SK-N-SH (cell line): ENCODE measurements at regions not wholly inside any gene's neighbourhood (a gene's known extent, or its start where the extent isn't known, plus 50 kb on each side); places are given as distances from the start of the nearest gene placed in this dataset.

Experiments
- CTCF ChIA-PET: fragments of 300-600, 350-600 bp; formaldehyde crosslinking; extraction: SDS; loops from one replicate; lab custom pipeline; 2021; lab: Yijun Ruan, JAX
- POLR2A ChIA-PET: fragments of 350-600 bp; sonication (Branson Sonifier 250); formaldehyde crosslinking; extraction: SDS; loops from one replicate; lab custom pipeline; 2020; ENCODE audit warnings: antibody characterized with exemption, inconsistent platforms; lab: Yijun Ruan, JAX
- DNase-seq: peaks from one replicate; pipeline ENCODE4 v3.0.0; 2012
- H2AFZ ChIP-seq: fragments of 200-600 bp; sonication (generic); 2 replicates; pipeline ENCODE4 v1.8.1; 2016; ENCODE audit warnings: antibody characterized with exemption, mild to moderate bottlenecking, low read depth
- H3F3A ChIP-seq: fragments of 200-600 bp; sonication (generic); replicated peaks from 2 replicates; pipeline ENCODE3; 2016; ENCODE audit warnings: antibody characterized with exemption, mild to moderate bottlenecking; ENCODE audit not compliant: insufficient read depth
- H3K27ac ChIP-seq, 2 experiments: fragments of 200-500 bp in 1 of 2; fragments of 200-600 bp in 1 of 2; sonication (Bioruptor generic) in 1 of 2; sonication (generic), shearing (Covaris generic) in 1 of 2; 2 replicates each; pipeline versions ENCODE4 v1.5.1 to v1.6.1; 2014 to 2016; ENCODE audit warnings: low read depth in 2 of 2, inconsistent platforms in 1 of 2, low read length in 1 of 2, mild to moderate bottlenecking in 1 of 2, mixed read lengths in 1 of 2
- H3K27me3 ChIP-seq: fragments of 200-600 bp; sonication (generic), shearing (Covaris generic); 2 replicates; pipeline ENCODE4 v1.6.1; 2016; ENCODE audit warnings: mixed run types; ENCODE audit not compliant: insufficient read depth
- H3K36me3 ChIP-seq, 2 experiments: fragments of 200-500 bp in 1 of 2; fragments of 200-600 bp in 1 of 2; sonication (Bioruptor generic) in 1 of 2; sonication (generic) in 1 of 2; replicated peaks in 1 of 2; 2 replicates each; pipeline versions ENCODE3 to v1.5.1; 2014 to 2016; ENCODE audit warnings: low read length in 1 of 2, mild to moderate bottlenecking in 1 of 2; ENCODE audit not compliant: insufficient read depth in 2 of 2, control insufficient read depth in 1 of 2
- H3K4me1 ChIP-seq, 2 experiments: fragments of 200-500 bp in 1 of 2; fragments of 200-600 bp in 1 of 2; sonication (Bioruptor generic) in 1 of 2; sonication (generic), shearing (Covaris generic) in 1 of 2; 2 replicates each; pipeline versions ENCODE4 v1.5.1 to v1.6.1; 2014 to 2016; ENCODE audit warnings: low read depth in 1 of 2, low read length in 1 of 2, mixed run types in 1 of 2; ENCODE audit not compliant: insufficient read depth in 2 of 2, control insufficient read depth in 1 of 2
- H3K4me2 ChIP-seq: fragments of 200-600 bp; sonication (generic), shearing (Covaris generic); 2 replicates; pipeline ENCODE4 v1.6.1; 2017; ENCODE audit warnings: mixed run types
- H3K4me3 ChIP-seq, 2 experiments: fragments of 200-500 bp in 1 of 2; fragments of 200-600 bp in 1 of 2; sonication (Bioruptor generic) in 1 of 2; sonication (generic), shearing (Covaris generic) in 1 of 2; 2 replicates each; pipeline versions ENCODE4 v1.5.1 to v1.8.1; 2014 to 2016; ENCODE audit warnings: low read depth in 2 of 2, inconsistent platforms in 1 of 2, low read length in 1 of 2, mild to moderate bottlenecking in 1 of 2, mixed read lengths in 1 of 2, moderate library complexity in 1 of 2
- H3K79me2 ChIP-seq: fragments of 200-600 bp; sonication (generic); 2 replicates; pipeline ENCODE4 v1.8.1; 2017; ENCODE audit warnings: mild to moderate bottlenecking; ENCODE audit not compliant: insufficient read depth
- H3K9ac ChIP-seq: fragments of 200-600 bp; sonication (generic); 2 replicates; pipeline ENCODE4 v1.6.1; 2017; ENCODE audit warnings: mixed run types
- H3K9me2 ChIP-seq: fragments of 200-600 bp; sonication (generic); 2 replicates; pipeline ENCODE4 v1.6.1; 2017; ENCODE audit warnings: mixed run types
- H3K9me3 ChIP-seq: fragments of 200-600 bp; sonication (generic); 2 replicates; pipeline ENCODE4 v1.6.1; 2017; ENCODE audit warnings: mixed run types, mild to moderate bottlenecking, moderate library complexity
- H4K20me1 ChIP-seq: fragments of 200-600 bp; sonication (generic); 2 replicates; pipeline ENCODE4 v1.6.1; 2017; ENCODE audit warnings: mild to moderate bottlenecking, mixed run types; ENCODE audit not compliant: insufficient read depth
- CHD2 ChIP-seq: fragments of 150-350 bp; IDR thresholded peaks from 2 replicates; pipeline ENCODE4 v1.6.1; 2018; ENCODE audit warnings: low read length; ENCODE audit not compliant: partially characterized antibody
- FOSL2 ChIP-seq: IDR thresholded peaks from 2 replicates; pipeline ENCODE4 v1.4.0; 2012; ENCODE audit warnings: low read depth, mild to moderate bottlenecking, moderate library complexity, borderline replicate concordance
- FOXM1 ChIP-seq: IDR thresholded peaks from 2 replicates; pipeline ENCODE4 v1.4.0; 2012; ENCODE audit warnings: low read depth, mild to moderate bottlenecking
- GABPA ChIP-seq: IDR thresholded peaks from 2 replicates; pipeline ENCODE4 v1.4.0; 2012; ENCODE audit warnings: low read depth, mild to moderate bottlenecking
- GATA2 ChIP-seq: sonication (generic); formaldehyde crosslinking; IDR thresholded peaks from 2 replicates; pipeline ENCODE4 v1.5.0; 2020; ENCODE audit warnings: mild to moderate bottlenecking, missing genetic modification reagents
- JUND ChIP-seq: IDR thresholded peaks from 2 replicates; pipeline ENCODE4 v1.4.0; 2012
- MAX ChIP-seq: IDR thresholded peaks from 2 replicates; pipeline ENCODE4 v1.4.0; 2012; ENCODE audit warnings: low read depth
- POLR2AphosphoS5 ChIP-seq: IDR thresholded peaks from 2 replicates; pipeline ENCODE4 v1.6.1; 2012; ENCODE audit warnings: low read depth, low read length
- RAD21 ChIP-seq: IDR thresholded peaks from 2 replicates; pipeline ENCODE4 v1.6.1; 2012; ENCODE audit warnings: mild to moderate bottlenecking, low read length
- RFX5 ChIP-seq: IDR thresholded peaks from 2 replicates; pipeline ENCODE4 v1.6.1; 2012; ENCODE audit warnings: mild to moderate bottlenecking, improper control_type of control experiment, low read length
- RXRA ChIP-seq: IDR thresholded peaks from 2 replicates; pipeline ENCODE4 v1.4.0; 2012; ENCODE audit warnings: low read depth, mild to moderate bottlenecking, borderline replicate concordance
- SIN3A ChIP-seq: IDR thresholded peaks from 2 replicates; pipeline ENCODE4 v1.6.1; 2012; ENCODE audit warnings: low read depth, mild to moderate bottlenecking, low read length, moderate library complexity, borderline replicate concordance
- TEAD4 ChIP-seq: IDR thresholded peaks from 2 replicates; pipeline ENCODE4 v1.4.0; 2012; ENCODE audit warnings: mild to moderate bottlenecking, borderline replicate concordance; ENCODE audit not compliant: insufficient read depth
- USF2 ChIP-seq: fragments of 150-350 bp; IDR thresholded peaks from 2 replicates; pipeline ENCODE4 v1.6.1; 2017; ENCODE audit warnings: antibody characterized with exemption, low read length, low read depth, borderline replicate concordance
- YY1 ChIP-seq: IDR thresholded peaks from 2 replicates; pipeline ENCODE4 v1.4.0; 2012; ENCODE audit warnings: low read depth, mild to moderate bottlenecking
- ZBTB33 ChIP-seq: IDR thresholded peaks from 2 replicates; pipeline ENCODE4 v1.4.0; 2012; ENCODE audit warnings: low read depth, borderline replicate concordance
- WGBS: methylation state at CpG from one replicate; pipeline ENCODE4 v1.1.6; 2017; ENCODE audit warnings: low lambda C conversion rate; 5-methylcytosine and 5-hydroxymethylcytosine counted together
- TF ChIP-seq, protein P1 (sequence below): fragments of 200-600 bp; sonication (generic); IDR thresholded peaks from 2 replicates; pipeline ENCODE4 v1.6.1; 2017; ENCODE audit warnings: antibody characterized with exemption, mild to moderate bottlenecking, moderate library complexity
- TF ChIP-seq, protein P2 (sequence below): IDR thresholded peaks from 2 replicates; pipeline ENCODE4 v1.6.1; 2012; ENCODE audit warnings: mild to moderate bottlenecking, low read depth, low read length, moderate library complexity

- TF ChIP-seq RFX5 = no peak
- no peak for TF ChIP-seq FOXM1
Measured at GRCh38 chr11:10920875-10921274, 63.0 kb upstream of the ZBED5 start (continued).

DNA sequence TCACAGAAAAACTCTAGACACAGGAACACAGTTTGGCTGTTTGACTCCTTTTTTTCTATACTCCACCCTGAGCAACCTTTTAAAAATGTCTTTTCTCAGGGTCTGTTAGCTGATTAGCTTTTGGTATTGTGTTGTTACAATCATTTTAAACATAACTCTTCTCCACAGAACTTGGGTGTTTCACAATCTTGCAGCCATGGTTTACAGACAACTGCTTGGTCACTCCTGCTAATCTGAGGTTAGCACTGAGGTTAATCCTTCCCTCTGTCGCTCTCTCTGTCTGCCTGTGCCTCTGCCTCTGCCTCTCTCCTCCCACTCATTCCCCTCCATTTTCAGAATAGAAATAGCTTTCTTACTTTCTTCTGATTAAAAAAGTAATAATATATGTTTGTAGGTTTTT lies 62.4 kb upstream of the ZBED5 start:
- POLR2A ChIA-PET = interaction anchor here (0.8 kb wide), 1 partner anchor 10 kb away, joined by 4 read pairs; no protein-coding TSS in a partner anchor
- no peaks in the 10 kb centered on the region for H3K36me3 ChIP-seq
- no peaks in the 10 kb centered on the region for H4K20me1 ChIP-seq
- H2AFZ ChIP-seq = no peak overlapping the region
- no peaks in the 10 kb centered on the region for H3K9me2 ChIP-seq
- no peaks in the 10 kb centered on the region for H3K79me2 ChIP-seq
- H3K27me3 ChIP-seq = no peaks in the 10 kb centered on the region
- 86% methylated on average over 1 of the region's 1 CpG for WGBS
- no peak overlapping the region for H3K9ac ChIP-seq
- no peak for DNase-seq
- no peak overlapping the region for H3K27ac ChIP-seq
- TF ChIP-seq RAD21 (no peak), ZBTB33 (no peak), FOSL2 (no peak), USF2 (no peak), JUND (no peak), YY1 (no peak), TEAD4 (no peak), GATA2 (CRISPR knock-in tag) (no peak), RXRA (no peak), POLR2AphosphoS5 (no peak), CHD2 (no peak), SIN3A (no peak), MAX (no peak), GABPA (no peak)
- TF ChIP-seq, protein P1, sequence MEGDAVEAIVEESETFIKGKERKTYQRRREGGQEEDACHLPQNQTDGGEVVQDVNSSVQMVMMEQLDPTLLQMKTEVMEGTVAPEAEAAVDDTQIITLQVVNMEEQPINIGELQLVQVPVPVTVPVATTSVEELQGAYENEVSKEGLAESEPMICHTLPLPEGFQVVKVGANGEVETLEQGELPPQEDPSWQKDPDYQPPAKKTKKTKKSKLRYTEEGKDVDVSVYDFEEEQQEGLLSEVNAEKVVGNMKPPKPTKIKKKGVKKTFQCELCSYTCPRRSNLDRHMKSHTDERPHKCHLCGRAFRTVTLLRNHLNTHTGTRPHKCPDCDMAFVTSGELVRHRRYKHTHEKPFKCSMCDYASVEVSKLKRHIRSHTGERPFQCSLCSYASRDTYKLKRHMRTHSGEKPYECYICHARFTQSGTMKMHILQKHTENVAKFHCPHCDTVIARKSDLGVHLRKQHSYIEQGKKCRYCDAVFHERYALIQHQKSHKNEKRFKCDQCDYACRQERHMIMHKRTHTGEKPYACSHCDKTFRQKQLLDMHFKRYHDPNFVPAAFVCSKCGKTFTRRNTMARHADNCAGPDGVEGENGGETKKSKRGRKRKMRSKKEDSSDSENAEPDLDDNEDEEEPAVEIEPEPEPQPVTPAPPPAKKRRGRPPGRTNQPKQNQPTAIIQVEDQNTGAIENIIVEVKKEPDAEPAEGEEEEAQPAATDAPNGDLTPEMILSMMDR = no peak
- TF ChIP-seq, protein P2, sequence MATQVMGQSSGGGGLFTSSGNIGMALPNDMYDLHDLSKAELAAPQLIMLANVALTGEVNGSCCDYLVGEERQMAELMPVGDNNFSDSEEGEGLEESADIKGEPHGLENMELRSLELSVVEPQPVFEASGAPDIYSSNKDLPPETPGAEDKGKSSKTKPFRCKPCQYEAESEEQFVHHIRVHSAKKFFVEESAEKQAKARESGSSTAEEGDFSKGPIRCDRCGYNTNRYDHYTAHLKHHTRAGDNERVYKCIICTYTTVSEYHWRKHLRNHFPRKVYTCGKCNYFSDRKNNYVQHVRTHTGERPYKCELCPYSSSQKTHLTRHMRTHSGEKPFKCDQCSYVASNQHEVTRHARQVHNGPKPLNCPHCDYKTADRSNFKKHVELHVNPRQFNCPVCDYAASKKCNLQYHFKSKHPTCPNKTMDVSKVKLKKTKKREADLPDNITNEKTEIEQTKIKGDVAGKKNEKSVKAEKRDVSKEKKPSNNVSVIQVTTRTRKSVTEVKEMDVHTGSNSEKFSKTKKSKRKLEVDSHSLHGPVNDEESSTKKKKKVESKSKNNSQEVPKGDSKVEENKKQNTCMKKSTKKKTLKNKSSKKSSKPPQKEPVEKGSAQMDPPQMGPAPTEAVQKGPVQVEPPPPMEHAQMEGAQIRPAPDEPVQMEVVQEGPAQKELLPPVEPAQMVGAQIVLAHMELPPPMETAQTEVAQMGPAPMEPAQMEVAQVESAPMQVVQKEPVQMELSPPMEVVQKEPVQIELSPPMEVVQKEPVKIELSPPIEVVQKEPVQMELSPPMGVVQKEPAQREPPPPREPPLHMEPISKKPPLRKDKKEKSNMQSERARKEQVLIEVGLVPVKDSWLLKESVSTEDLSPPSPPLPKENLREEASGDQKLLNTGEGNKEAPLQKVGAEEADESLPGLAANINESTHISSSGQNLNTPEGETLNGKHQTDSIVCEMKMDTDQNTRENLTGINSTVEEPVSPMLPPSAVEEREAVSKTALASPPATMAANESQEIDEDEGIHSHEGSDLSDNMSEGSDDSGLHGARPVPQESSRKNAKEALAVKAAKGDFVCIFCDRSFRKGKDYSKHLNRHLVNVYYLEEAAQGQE = no peak
- TF ChIP-seq, all 33 proteins: peak for 0
- CTCF ChIA-PET = interaction anchor here (1.1 to 1.4 kb wide), 3 partner anchors 101 to 867 kb away, joined by 3 to 4 read pairs (median 4); no protein-coding TSS in a partner anchor
- H3F3A ChIP-seq = no peaks in the 10 kb centered on the region
- H3K4me1 ChIP-seq = no peaks in the 10 kb centered on the region
- no peak overlapping the region for H3K4me3 ChIP-seq
- no peak overlapping the region for H3K4me2 ChIP-seq
- no peaks in the 10 kb centered on the region for H3K9me3 ChIP-seq
